Effector CD4-positive, alpha-beta T cell (primary cell): ENCODE measurements at regions not wholly inside any gene's neighbourhood (a gene's known extent, or its start where the extent isn't known, plus 50 kb on each side); places are given as distances from the start of the nearest gene placed in this dataset.
"Not testable (repeated sequence)": the region's sequence is repeated elsewhere in the genome, so short reads cannot be mapped to it uniquely, and the experiment has no call there.

Experiments
- DNase-seq: peaks from one replicate; pipeline ENCODE4 v3.0.0-alpha.2; 2020

- DNase-seq: no peak
Observed at GRCh38 chr21:27803571-27803970, 836.7 kb upstream of the ADAMTS5 start.

GRCh38 chr21:27802816-27803475 lies 836.1 kb upstream of the ADAMTS5 start:
- DNase-seq: no peak

GRCh38 chr21:27799861-27800260 lies 833.0 kb upstream of the ADAMTS5 start:
- DNase-seq: no peak

- DNase-seq: no peak
Observed at GRCh38 chr21:27796106-27796505, 829.2 kb upstream of the ADAMTS5 start.

- DNase-seq: no peak
Observed at GRCh38 chr21:27795418-27795817, 828.5 kb upstream of the ADAMTS5 start.

GRCh38 chr21:27793901-27794300 lies 827.0 kb upstream of the ADAMTS5 start:
- no peak for DNase-seq

GRCh38 chr21:27787046-27787445 lies 820.2 kb upstream of the ADAMTS5 start:
- DNase-seq: no peak

- no peak for DNase-seq
Observed at GRCh38 chr21:27779606-27780005, 812.7 kb upstream of the ADAMTS5 start.

- no peak for DNase-seq
Observed at GRCh38 chr21:27776925-27777553, 810.2 kb upstream of the ADAMTS5 start.

- DNase-seq: no peak
Observed at GRCh38 chr21:27772816-27773215, 805.9 kb upstream of the ADAMTS5 start.

- DNase-seq: no peak
Observed at GRCh38 chr21:27771938-27772483, 805.1 kb upstream of the ADAMTS5 start.

GRCh38 chr21:27769763-27770162 lies 802.9 kb upstream of the ADAMTS5 start:
- no peak for DNase-seq

GRCh38 chr21:27768046-27768637 lies 801.3 kb upstream of the ADAMTS5 start:
- DNase-seq: not testable (repeated sequence)

- no peak for DNase-seq
Observed at GRCh38 chr21:27764056-27764455, 797.2 kb upstream of the ADAMTS5 start.

GRCh38 chr21:27761623-27762022 lies 794.7 kb upstream of the ADAMTS5 start:
- DNase-seq: no peak

GRCh38 chr21:27759820-27760219 lies 792.9 kb upstream of the ADAMTS5 start:
- no peak for DNase-seq

- DNase-seq: no peak
Observed at GRCh38 chr21:27759091-27759659, 792.3 kb upstream of the ADAMTS5 start.

GRCh38 chr21:27756191-27756590 lies 789.3 kb upstream of the ADAMTS5 start:
- no peak for DNase-seq

- no peak for DNase-seq
Observed at GRCh38 chr21:27743971-27744564, 777.2 kb upstream of the ADAMTS5 start.

GRCh38 chr21:27741736-27742135 lies 774.8 kb upstream of the ADAMTS5 start:
- no peak for DNase-seq

GRCh38 chr21:27740084-27740483 lies 773.2 kb upstream of the ADAMTS5 start:
- no peak for DNase-seq

GRCh38 chr21:27739187-27739586 lies 772.3 kb upstream of the ADAMTS5 start:
- DNase-seq: no peak

GRCh38 chr21:27735699-27736098 lies 768.8 kb upstream of the ADAMTS5 start:
- DNase-seq: no peak
